Muscle of arm (tissue), 1 donor: ENCODE measurements at regions not wholly inside any gene's neighbourhood (a gene's known extent, or its start where the extent isn't known, plus 50 kb on each side); places are given as distances from the start of the nearest gene placed in this dataset.
"Not testable (repeated sequence)": the region's sequence is repeated elsewhere in the genome, so short reads cannot be mapped to it uniquely, and the experiment has no call there.

ENCODE experiments used
- DNase-seq: peaks from one replicate; pipeline ENCODE4 v3.0.0-alpha.2; 2013

GRCh38 chr4:115470763-115471162 is 357.3 kb upstream of the NDST4 start:
- no peak for DNase-seq

GRCh38 chr4:115459301-115459700 is 345.9 kb upstream of the NDST4 start:
- DNase-seq: not testable (repeated sequence)

GRCh38 chr4:115456231-115456630 is 342.8 kb upstream of the NDST4 start:
- DNase-seq: no peak

GRCh38 chr4:115454228-115454627 is 340.8 kb upstream of the NDST4 start:
- no peak for DNase-seq

GRCh38 chr4:115453416-115453815 is 340.0 kb upstream of the NDST4 start:
- no peak for DNase-seq

- not testable (repeated sequence) for DNase-seq
Observed at GRCh38 chr4:115452229-115452628, 338.8 kb upstream of the NDST4 start.

GRCh38 chr4:115437739-115438138 is 324.3 kb upstream of the NDST4 start:
- no peak for DNase-seq

- no peak for DNase-seq
Observed at GRCh38 chr4:115433491-115433890, 320.1 kb upstream of the NDST4 start.

- no peak for DNase-seq
Observed at GRCh38 chr4:115430024-115430423, 316.6 kb upstream of the NDST4 start.

GRCh38 chr4:115428455-115428854 is 315.0 kb upstream of the NDST4 start:
- DNase-seq: no peak

- no peak for DNase-seq
Observed at GRCh38 chr4:115424852-115425251, 311.4 kb upstream of the NDST4 start.

GRCh38 chr4:115418635-115419396 is 305.4 kb upstream of the NDST4 start:
- no peak for DNase-seq

GRCh38 chr4:115396034-115396433 is 282.6 kb upstream of the NDST4 start:
- no peak for DNase-seq

GRCh38 chr4:115376866-115377265 is 263.4 kb upstream of the NDST4 start:
- no peak for DNase-seq

GRCh38 chr4:115374621-115375020 is 261.2 kb upstream of the NDST4 start:
- no peak for DNase-seq

- DNase-seq: no peak
Observed at GRCh38 chr4:115370490-115370889, 257.1 kb upstream of the NDST4 start.

- DNase-seq: no peak
Observed at GRCh38 chr4:115370012-115370411, 256.6 kb upstream of the NDST4 start.

GRCh38 chr4:115366390-115366789 is 253.0 kb upstream of the NDST4 start:
- no peak for DNase-seq

GRCh38 chr4:115365185-115365584 is 251.8 kb upstream of the NDST4 start:
- no peak for DNase-seq

- DNase-seq: no peak
Observed at GRCh38 chr4:115361781-115362180, 248.4 kb upstream of the NDST4 start.

- DNase-seq: no peak
Observed at GRCh38 chr4:115360431-115360830, 247.0 kb upstream of the NDST4 start.

GRCh38 chr4:115357776-115358175 is 244.4 kb upstream of the NDST4 start:
- no peak for DNase-seq

GRCh38 chr4:115356176-115356575 is 242.8 kb upstream of the NDST4 start:
- DNase-seq: no peak

GRCh38 chr4:115355329-115355728 is 241.9 kb upstream of the NDST4 start:
- no peak for DNase-seq
